Gastroesophageal sphincter (tissue), 3 donors: ENCODE measurements at regions not wholly inside any gene's neighbourhood (a gene's known extent, or its start where the extent isn't known, plus 50 kb on each side); places are given as distances from the start of the nearest gene placed in this dataset.

Source experiments
- CTCF ChIP-seq, 4 experiments: fragments of 200-600 bp in 2 of 4; fragments of 450-650 bp in 2 of 4; sonication (generic) in 1 of 4; IDR thresholded peaks; one replicate each; pipeline ENCODE4 v1.5.1; 2017 to 2019; ENCODE audit warnings: antibody characterized with exemption in 4 of 4, mild to moderate bottlenecking in 2 of 4, moderate library complexity in 2 of 4
- EP300 ChIP-seq: sonication (generic); formaldehyde crosslinking; IDR thresholded peaks from one replicate; pipeline ENCODE4 v1.6.1; 2017; ENCODE audit warnings: antibody characterized with exemption, mild to moderate bottlenecking
- POLR2A ChIP-seq, 2 donors: fragments of 450-650 bp; IDR thresholded peaks; one replicate each; pipeline ENCODE4 v1.6.1; 2017; ENCODE audit warnings: antibody characterized with exemption in 2 of 2, mild to moderate bottlenecking in 2 of 2, moderate library complexity in 1 of 2
- POLR2AphosphoS5 ChIP-seq: sonication (generic); formaldehyde crosslinking; IDR thresholded peaks from one replicate; pipeline ENCODE4 v1.6.1; 2017; ENCODE audit warnings: antibody characterized with exemption

- no peak for TF ChIP-seq CTCF (IDR thresholded peaks at IDR 0.05)
- TF ChIP-seq POLR2A (IDR thresholded peaks at IDR 0.05): no peak
- no peak for TF ChIP-seq POLR2AphosphoS5
- TF ChIP-seq EP300: no peak
Observed at GRCh38 chr5:97628807-97629206, 445.8 kb upstream of the RIOK2 start.
